Spinal cord (tissue), 9 donors: ENCODE measurements at regions not wholly inside any gene's neighbourhood (a gene's known extent, or its start where the extent isn't known, plus 50 kb on each side); places are given as distances from the start of the nearest gene placed in this dataset.
"Not testable (repeated sequence)": the region's sequence is repeated elsewhere in the genome, so short reads cannot be mapped to it uniquely, and the experiment has no call there.

Experiments
- DNase-seq, 6 donors: peaks; one replicate each; pipeline versions ENCODE4 v3.0.0 to v3.0.0-alpha.2; 2013 to 2015; ENCODE audit warnings: low spot score in 6 of 6, low read depth in 4 of 6
- H3K27ac ChIP-seq: one replicate; pipeline ENCODE4 v1.5.1; 2013; ENCODE audit warnings: low read depth, low read length, control low read depth
- H3K27me3 ChIP-seq: one replicate; pipeline ENCODE4 v1.6.1; 2013; ENCODE audit warnings: low read length; ENCODE audit not compliant: control insufficient read depth, insufficient read depth
- H3K36me3 ChIP-seq: one replicate; pipeline ENCODE4 v1.6.1; 2013; ENCODE audit warnings: low read length; ENCODE audit not compliant: control insufficient read depth, insufficient read depth
- H3K4me1 ChIP-seq: one replicate; pipeline ENCODE4 v1.6.1; 2013; ENCODE audit warnings: low read length; ENCODE audit not compliant: control insufficient read depth, insufficient read depth
- H3K4me3 ChIP-seq: one replicate; pipeline ENCODE4 v1.5.1; 2013; ENCODE audit warnings: low read depth, low read length, control low read depth
- H3K9me3 ChIP-seq: one replicate; pipeline ENCODE4 v1.6.1; 2013; ENCODE audit warnings: low read length; ENCODE audit not compliant: control insufficient read depth, insufficient read depth
- WGBS: methylation state at CpG from one replicate; pipeline ENCODE4 v1.1.5; 2013; ENCODE audit warnings: missing lambda C conversion rate; ENCODE audit not compliant: insufficient coverage; 5-methylcytosine and 5-hydroxymethylcytosine counted together
- donor health status: healthy.

DNA sequence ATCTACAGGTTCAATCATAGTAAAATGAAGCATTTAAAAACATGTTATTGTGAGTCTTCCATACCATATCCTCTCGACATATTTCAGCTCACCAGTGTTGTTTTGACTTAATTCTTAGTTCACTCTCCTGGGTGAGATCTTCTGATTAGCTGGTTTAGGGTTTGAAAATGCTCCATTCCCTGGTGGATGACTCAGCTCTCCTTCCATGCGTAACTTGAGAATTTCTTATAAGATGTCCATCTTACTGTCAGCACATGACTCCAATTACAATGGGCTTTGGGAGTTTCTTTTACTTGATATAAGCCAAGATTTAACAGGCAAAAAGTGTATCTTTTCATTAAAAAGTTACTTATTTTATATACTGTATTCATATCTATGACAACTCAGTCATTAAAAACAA lies 476.5 kb downstream of the BRINP3 start:
- Histone ChIP-seq H3K36me3 (no peaks in the 10 kb centered on the region), H3K27ac (no peak overlapping the region), H3K27me3 (no peaks in the 10 kb centered on the region), H3K4me1 (no peaks in the 10 kb centered on the region), H3K4me3 (no peak overlapping the region), H3K9me3 (no peaks in the 10 kb centered on the region)
- DNase-seq: no peak
- WGBS: no CpG with 5 or more reads among the region's 2 CpGs

- DNase-seq: peak in 1 of 6 donors; percentile 2
Observed at GRCh38 chr1:190003376-190003775, 474.3 kb downstream of the BRINP3 start.

GRCh38 chr1:190011585-190011984 lies 466.1 kb downstream of the BRINP3 start:
- Histone ChIP-seq H3K27me3 (no peaks in the 10 kb centered on the region), H3K4me3 (no peak overlapping the region), H3K4me1 (no peaks in the 10 kb centered on the region), H3K36me3 (no peaks in the 10 kb centered on the region), H3K9me3 (no peaks in the 10 kb centered on the region), H3K27ac (no peak overlapping the region)
- DNase-seq: no peak
- no CpG with 5 or more reads among the region's 4 CpGs for WGBS

More at GRCh38 chr1:190003376-190003775, 474.3 kb downstream of the BRINP3 start:
- H3K4me1 ChIP-seq: no peaks in the 10 kb centered on the region
- no peak overlapping the region for H3K4me3 ChIP-seq
- H3K27ac ChIP-seq: no peak overlapping the region
- H3K9me3 ChIP-seq: no peaks in the 10 kb centered on the region
- no peaks in the 10 kb centered on the region for H3K27me3 ChIP-seq
- H3K36me3 ChIP-seq: no peaks in the 10 kb centered on the region

DNA sequence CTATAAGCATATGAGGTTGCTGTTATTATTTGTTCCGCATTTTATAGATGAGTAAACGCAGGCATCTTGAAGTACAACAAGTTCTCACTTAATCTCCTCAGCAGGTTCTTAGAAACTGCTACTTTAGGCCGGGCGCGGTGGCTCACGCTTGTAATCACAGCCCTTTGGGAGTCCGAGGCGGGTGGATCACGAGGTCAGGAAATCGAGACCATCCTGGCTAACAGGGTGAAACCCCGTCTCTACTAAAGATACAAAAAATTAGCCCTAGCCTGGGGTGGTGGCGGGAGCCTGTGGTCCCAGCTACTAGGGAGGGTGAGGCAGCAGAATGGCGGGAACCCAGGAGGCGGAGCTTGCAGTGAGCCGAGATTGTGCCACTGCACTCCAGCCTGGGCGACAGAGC lies 458.5 kb downstream of the BRINP3 start:
- H3K36me3 ChIP-seq, DNase-seq, H3K27me3 ChIP-seq, H3K27ac ChIP-seq, H3K4me3 ChIP-seq, H3K9me3 ChIP-seq, H3K4me1 ChIP-seq: not testable (repeated sequence)
- 98% methylated on average over 13 of the region's 16 CpGs for WGBS

GRCh38 chr1:190019717-190020116 lies 457.9 kb downstream of the BRINP3 start:
- DNase-seq: no peak
- no peaks in the 10 kb centered on the region for H3K36me3 ChIP-seq
- no peak overlapping the region for H3K27ac ChIP-seq
- no peak overlapping the region for H3K4me3 ChIP-seq
- no CpG with 5 or more reads among the region's 6 CpGs for WGBS
- H3K9me3 ChIP-seq: no peaks in the 10 kb centered on the region
- H3K27me3 ChIP-seq: no peaks in the 10 kb centered on the region
- H3K4me1 ChIP-seq: no peaks in the 10 kb centered on the region

DNA sequence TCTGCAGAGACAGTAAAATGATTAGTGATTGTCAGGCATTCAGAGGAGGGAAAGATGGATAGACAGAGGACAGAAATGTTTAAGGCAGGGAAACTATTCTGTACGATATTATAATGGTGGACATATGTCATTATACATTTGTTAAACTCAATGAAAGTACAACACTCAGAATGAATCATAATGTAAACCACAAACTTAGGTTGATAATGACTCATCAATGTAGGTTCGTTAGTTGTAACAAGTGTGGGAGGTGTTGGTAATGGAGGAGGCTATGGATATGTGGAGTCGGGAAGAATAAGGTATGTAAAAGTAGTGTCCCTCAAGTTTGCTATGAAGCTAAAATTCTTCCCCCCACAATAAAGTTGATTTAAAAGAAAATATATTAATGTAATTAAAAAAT lies 455.0 kb downstream of the BRINP3 start:
- no peak for DNase-seq
- Histone ChIP-seq H3K36me3 (no peaks in the 10 kb centered on the region), H3K27ac (no peak overlapping the region), H3K4me1 (no peaks in the 10 kb centered on the region), H3K4me3 (no peak overlapping the region), H3K9me3 (no peaks in the 10 kb centered on the region), H3K27me3 (no peaks in the 10 kb centered on the region)
- WGBS: no CpG with 5 or more reads among the region's 3 CpGs

- no peak for DNase-seq
- Histone ChIP-seq H3K36me3 (no peaks in the 10 kb centered on the region), H3K4me3 (no peak overlapping the region), H3K4me1 (no peaks in the 10 kb centered on the region), H3K27ac (no peak overlapping the region), H3K27me3 (no peaks in the 10 kb centered on the region), H3K9me3 (no peaks in the 10 kb centered on the region)
- WGBS: no CpG with 5 or more reads among the region's 1 CpG
Observed at GRCh38 chr1:190029441-190029840, 448.2 kb downstream of the BRINP3 start.

- H3K27me3 ChIP-seq: no peaks in the 10 kb centered on the region
- no peak for DNase-seq
- H3K27ac ChIP-seq: no peak overlapping the region
- H3K4me1 ChIP-seq: no peaks in the 10 kb centered on the region
- H3K36me3 ChIP-seq: no peaks in the 10 kb centered on the region
- 100% methylated on average over 1 of the region's 1 CpG for WGBS
- no peak overlapping the region for H3K4me3 ChIP-seq
- peaks cover 3% of the 10 kb centered on the region for H3K9me3 ChIP-seq
Observed at GRCh38 chr1:190043655-190044054, 434.0 kb downstream of the BRINP3 start.

- no peaks in the 10 kb centered on the region for H3K4me1 ChIP-seq
- H3K36me3 ChIP-seq: no peaks in the 10 kb centered on the region
- no peak for DNase-seq
- no peaks in the 10 kb centered on the region for H3K27me3 ChIP-seq
- H3K4me3 ChIP-seq: no peak overlapping the region
- H3K27ac ChIP-seq: no peak overlapping the region
- peaks cover 3% of the 10 kb centered on the region for H3K9me3 ChIP-seq
Observed at GRCh38 chr1:190046231-190046630, 431.4 kb downstream of the BRINP3 start.
